Caco-2 (cell line): ENCODE measurements at regions not wholly inside any gene's neighbourhood (a gene's known extent, or its start where the extent isn't known, plus 50 kb on each side); places are given as distances from the start of the nearest gene placed in this dataset.

ENCODE experiments used
- BruUV-seq: library from RNA; stranded (reverse); fragments of 400-500 nt; replicated peaks from 2 replicates; lab custom pipeline; 2021; lab: Mats Ljungman, UMichigan
- CTCF ChIA-PET: fragments of 300-600 bp; sonication (Branson Sonifier 250); formaldehyde crosslinking; loops from one replicate; lab custom pipeline; 2022; ENCODE audit warnings: antibody characterized with exemption; lab: Charles Lee
- POLR2A ChIA-PET: fragments of 300-600 bp; sonication (Branson Sonifier 250); formaldehyde crosslinking; loops from one replicate; lab custom pipeline; 2022; ENCODE audit warnings: antibody characterized with exemption; lab: Charles Lee
- DNase-seq, 2 experiments: peaks; one replicate each; pipeline versions ENCODE4 v3.0.0 to v3.0.0-alpha.2; 2020 to 2022
- H3K27me3 ChIP-seq: replicated peaks from 2 replicates; pipeline ENCODE4 v1.6.0; 2011; ENCODE audit warnings: low read length; ENCODE audit not compliant: control insufficient read depth, insufficient read depth
- H3K36me3 ChIP-seq: 2 replicates; pipeline ENCODE4 v1.5.1; 2011; ENCODE audit warnings: low read length; ENCODE audit not compliant: control insufficient read depth, insufficient read depth
- H3K4me1 ChIP-seq: fragments of 250-450 bp; sonication (Bioruptor Pico); 2 replicates; pipeline ENCODE4 v1.5.1; 2020; ENCODE audit warnings: mild to moderate bottlenecking
- H3K4me3 ChIP-seq: 2 replicates; pipeline ENCODE4 v1.5.1; 2011; ENCODE audit warnings: low read depth, mild to moderate bottlenecking, control low read depth, low read length
- H3K9me3 ChIP-seq: fragments of 250-450 bp; sonication (Bioruptor Pico); 2 replicates; pipeline ENCODE4 v1.5.1; 2020; ENCODE audit warnings: mild to moderate bottlenecking, moderate library complexity
- H3K27ac Mint-ChIP-seq: one replicate; pipeline ENCODE4 v1.8.0; 2022; ENCODE audit warnings: mixed read lengths; ENCODE audit not compliant: unreplicated experiment
- H3K27me3 Mint-ChIP-seq: one replicate; pipeline ENCODE4 v1.8.0; 2022; ENCODE audit warnings: mixed read lengths; ENCODE audit not compliant: insufficient read depth, unreplicated experiment
- H3K36me3 Mint-ChIP-seq: one replicate; pipeline ENCODE4 v1.8.0; 2022; ENCODE audit warnings: mild to moderate bottlenecking, mixed read lengths; ENCODE audit not compliant: insufficient read depth, unreplicated experiment
- H3K4me1 Mint-ChIP-seq: one replicate; pipeline ENCODE4 v1.8.0; 2022; ENCODE audit warnings: low read depth, mixed read lengths; ENCODE audit not compliant: unreplicated experiment
- H3K4me3 Mint-ChIP-seq: one replicate; pipeline ENCODE4 v1.8.0; 2022; ENCODE audit warnings: mild to moderate bottlenecking, moderate library complexity, mixed read lengths; ENCODE audit not compliant: unreplicated experiment
- H3K9me3 Mint-ChIP-seq: one replicate; pipeline ENCODE4 v1.8.0; 2022; ENCODE audit warnings: mixed read lengths; ENCODE audit not compliant: unreplicated experiment
- intact Hi-C: fragments of 100-400 bp; cut with micrococcal nuclease; formaldehyde crosslinking; loops from one replicate; pipeline ENCODE4 v1.10.0; 2022; ENCODE audit not compliant: unreplicated experiment
- TF ChIP-seq, protein P1 (sequence below), 2 experiments: fragments of 200-600 bp in 1 of 2; IDR thresholded peaks; 1 replicate in 1 of 2; 2 replicates in 1 of 2; pipeline versions ENCODE4 v1.5.1 to v1.8.0; 2011 to 2022; ENCODE audit warnings: antibody characterized with exemption in 1 of 2, control low read depth in 1 of 2, inconsistent platforms in 1 of 2, low read depth in 1 of 2, low read length in 1 of 2, mild to moderate bottlenecking in 1 of 2, moderate library complexity in 1 of 2; ENCODE audit not compliant: insufficient read depth in 1 of 2, severe bottlenecking in 1 of 2, unreplicated experiment in 1 of 2

DNA sequence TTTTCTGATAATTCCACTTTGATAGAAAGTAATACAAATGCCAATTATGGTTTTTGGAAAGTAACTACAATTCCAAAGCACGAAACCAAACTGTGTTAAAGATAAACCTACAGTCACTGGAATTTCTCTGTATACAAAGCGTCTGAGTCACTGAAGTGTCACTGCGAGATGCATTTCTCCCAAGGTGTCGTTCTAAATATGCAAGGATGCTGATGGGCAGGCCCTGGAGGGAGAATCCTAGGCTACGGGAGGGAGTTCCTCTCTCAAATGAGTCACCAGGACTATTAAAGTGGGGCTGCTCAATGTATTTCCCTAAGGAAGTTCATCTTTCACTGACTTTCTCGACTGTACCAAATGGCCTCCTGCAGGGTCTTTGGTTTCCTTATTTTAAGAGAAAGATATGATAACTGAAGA is 163.8 kb upstream of the STK17B start:
- Mint-ChIP-seq H3K27ac (no peak overlapping the region), H3K9me3 (no peaks in the 10 kb centered on the region), H3K4me3 (no peak overlapping the region), H3K36me3 (no peaks in the 10 kb centered on the region), H3K27me3 (no peaks in the 10 kb centered on the region), H3K4me1 (peaks cover 17% of the 10 kb centered on the region)
- POLR2A ChIA-PET, result no interaction called here
- H3K9me3 ChIP-seq, result no peaks in the 10 kb centered on the region
- H3K27me3 ChIP-seq, result no peaks in the 10 kb centered on the region
- TF ChIP-seq, protein P1, sequence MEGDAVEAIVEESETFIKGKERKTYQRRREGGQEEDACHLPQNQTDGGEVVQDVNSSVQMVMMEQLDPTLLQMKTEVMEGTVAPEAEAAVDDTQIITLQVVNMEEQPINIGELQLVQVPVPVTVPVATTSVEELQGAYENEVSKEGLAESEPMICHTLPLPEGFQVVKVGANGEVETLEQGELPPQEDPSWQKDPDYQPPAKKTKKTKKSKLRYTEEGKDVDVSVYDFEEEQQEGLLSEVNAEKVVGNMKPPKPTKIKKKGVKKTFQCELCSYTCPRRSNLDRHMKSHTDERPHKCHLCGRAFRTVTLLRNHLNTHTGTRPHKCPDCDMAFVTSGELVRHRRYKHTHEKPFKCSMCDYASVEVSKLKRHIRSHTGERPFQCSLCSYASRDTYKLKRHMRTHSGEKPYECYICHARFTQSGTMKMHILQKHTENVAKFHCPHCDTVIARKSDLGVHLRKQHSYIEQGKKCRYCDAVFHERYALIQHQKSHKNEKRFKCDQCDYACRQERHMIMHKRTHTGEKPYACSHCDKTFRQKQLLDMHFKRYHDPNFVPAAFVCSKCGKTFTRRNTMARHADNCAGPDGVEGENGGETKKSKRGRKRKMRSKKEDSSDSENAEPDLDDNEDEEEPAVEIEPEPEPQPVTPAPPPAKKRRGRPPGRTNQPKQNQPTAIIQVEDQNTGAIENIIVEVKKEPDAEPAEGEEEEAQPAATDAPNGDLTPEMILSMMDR (IDR thresholded peaks at IDR 0.05; ENCODE audit: insufficient read depth in 1 of 2, low read depth in 1 of 2, low read length in 1 of 2, severe bottlenecking in 1 of 2, unreplicated experiment in 1 of 2), result no peak
- BruUV-seq, result no TSS peak
- no peaks in the 10 kb centered on the region for H3K36me3 ChIP-seq
- no peak overlapping the region for H3K4me3 ChIP-seq
- peaks cover 16% of the 10 kb centered on the region for H3K4me1 ChIP-seq
- intact Hi-C loops, result no loop called here
- no peak for DNase-seq
- CTCF ChIA-PET, result interaction anchor here (2.3 kb wide), 1 partner anchor 257 kb away, joined by 6 read pairs; no protein-coding TSS in a partner anchor

DNA sequence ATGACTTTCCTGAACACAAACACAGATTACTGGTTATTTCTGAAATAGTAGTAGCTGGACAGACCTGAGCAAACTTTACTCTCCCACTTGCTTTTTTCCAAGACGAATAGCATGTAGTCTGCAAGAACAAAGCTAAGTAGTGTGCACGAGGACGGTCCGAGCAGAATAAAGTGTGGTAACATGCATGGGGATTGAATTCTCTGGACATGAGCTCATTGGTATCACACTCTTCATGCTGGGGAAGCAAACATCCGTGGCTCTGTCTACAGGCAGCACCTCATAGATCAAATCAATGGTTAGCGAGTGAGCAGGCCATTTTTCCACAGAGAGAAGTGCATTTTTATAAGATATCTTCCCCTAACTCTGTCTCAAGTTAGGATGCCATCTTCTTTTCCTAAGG is 164.8 kb upstream of the STK17B start:
- H3K4me1 ChIP-seq, result peaks cover 9% of the 10 kb centered on the region
- H3K27me3 Mint-ChIP-seq, result no peaks in the 10 kb centered on the region
- no peaks in the 10 kb centered on the region for H3K27me3 ChIP-seq
- no peak overlapping the region for H3K27ac Mint-ChIP-seq
- CTCF ChIA-PET, result interaction anchor here (2.3 kb wide), 1 partner anchor 258 kb away, joined by 6 read pairs; no protein-coding TSS in a partner anchor
- H3K36me3 ChIP-seq, result no peaks in the 10 kb centered on the region
- no peaks in the 10 kb centered on the region for H3K36me3 Mint-ChIP-seq
- peaks cover 8% of the 10 kb centered on the region for H3K4me1 Mint-ChIP-seq
- H3K9me3 Mint-ChIP-seq, result no peaks in the 10 kb centered on the region
- no peak overlapping the region for H3K4me3 ChIP-seq
- intact Hi-C loops, result loop anchor here (2.0 kb wide), 2 partner anchors 117 to 267 kb away; partner anchors contain the start of gene DNAH7
- H3K9me3 ChIP-seq, result no peaks in the 10 kb centered on the region
- no TSS peak for BruUV-seq
- DNase-seq, result no peak
- TF ChIP-seq, protein P1 (IDR thresholded peaks at IDR 0.05; ENCODE audit: insufficient read depth in 1 of 2, low read depth in 1 of 2, low read length in 1 of 2, severe bottlenecking in 1 of 2, unreplicated experiment in 1 of 2), result no peak
- H3K4me3 Mint-ChIP-seq, result no peak overlapping the region
- POLR2A ChIA-PET, result no interaction called here

DNA sequence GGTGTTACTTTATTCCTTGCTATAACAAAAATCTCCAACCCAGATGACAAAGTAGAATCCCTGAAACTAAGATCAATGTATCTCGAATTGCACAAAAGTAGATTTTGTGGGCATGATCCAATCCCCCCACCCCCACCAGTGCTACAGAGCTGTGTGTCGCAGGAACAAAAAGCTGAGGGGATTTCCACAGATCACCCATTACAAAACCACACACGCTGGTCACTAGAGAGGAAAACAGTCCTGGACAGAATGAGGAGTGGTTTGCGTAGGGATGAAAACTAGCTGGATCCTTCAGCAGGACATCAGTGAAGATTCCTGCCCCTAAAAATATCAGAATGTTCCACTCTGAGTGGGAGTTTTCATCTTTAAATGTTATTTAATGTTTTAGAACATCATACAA is 165.3 kb upstream of the STK17B start:
- H3K4me3 ChIP-seq, result no peak overlapping the region
- H3K36me3 Mint-ChIP-seq, result no peaks in the 10 kb centered on the region
- intact Hi-C loops, result loop anchor here (1.0 to 2.0 kb wide), 5 partner anchors 38 to 268 kb away; partner anchors contain the start of gene DNAH7
- no peaks in the 10 kb centered on the region for H3K9me3 ChIP-seq
- H3K9me3 Mint-ChIP-seq, result no peaks in the 10 kb centered on the region
- H3K27me3 ChIP-seq, result no peaks in the 10 kb centered on the region
- POLR2A ChIA-PET, result no interaction called here
- TF ChIP-seq, protein P1 (IDR thresholded peaks at IDR 0.05; ENCODE audit: insufficient read depth in 1 of 2, low read depth in 1 of 2, low read length in 1 of 2, severe bottlenecking in 1 of 2, unreplicated experiment in 1 of 2), result no peak
- DNase-seq, result no peak
- H3K4me3 Mint-ChIP-seq, result no peak overlapping the region
- H3K4me1 Mint-ChIP-seq, result peaks cover 7% of the 10 kb centered on the region
- no peaks in the 10 kb centered on the region for H3K36me3 ChIP-seq
- H3K27ac Mint-ChIP-seq, result no peak overlapping the region
- H3K27me3 Mint-ChIP-seq, result no peaks in the 10 kb centered on the region
- BruUV-seq, result no TSS peak
- H3K4me1 ChIP-seq, result peaks cover 7% of the 10 kb centered on the region; the same call in 1 of the 2 replicates
- CTCF ChIA-PET, result interaction anchor here (0.5 to 2.3 kb wide), 9 partner anchors 15 to 268 kb away, joined by 3 to 16 read pairs (median 5); partner anchors contain the start of gene DNAH7
